NCI-H748 (cell line): ENCODE measurements at regions not wholly inside any gene's neighbourhood (a gene's known extent, or its start where the extent isn't known, plus 50 kb on each side); places are given as distances from the start of the nearest gene placed in this dataset.

Source experiments
- DNase-seq: peaks from one replicate; lab custom pipeline; 2025; ENCODE audit not compliant: unreplicated experiment; lab: John Stamatoyannopoulos, UW

- DNase-seq, result no peak
Measured at GRCh38 chr14:101040538-101041442, 137.3 kb upstream of the RTL1 start.

- no peak for DNase-seq
Measured at GRCh38 chr14:101043891-101044290, 140.4 kb upstream of the RTL1 start.

- DNase-seq, result no peak
Measured at GRCh38 chr14:101044741-101045140, 141.2 kb upstream of the RTL1 start.

GRCh38 chr14:101045511-101045910 is 142.0 kb upstream of the RTL1 start:
- DNase-seq, result no peak

GRCh38 chr14:101046071-101046470 is 142.5 kb upstream of the RTL1 start:
- no peak for DNase-seq

GRCh38 chr14:101047326-101047725 is 143.8 kb upstream of the RTL1 start:
- DNase-seq, result no peak

- DNase-seq, result no peak
Measured at GRCh38 chr14:101048766-101049165, 145.2 kb upstream of the RTL1 start.

- no peak for DNase-seq
Measured at GRCh38 chr14:101049511-101049910, 146.0 kb upstream of the RTL1 start.

GRCh38 chr14:101049942-101050341 is 146.4 kb upstream of the RTL1 start:
- DNase-seq, result no peak

- DNase-seq, result no peak
Measured at GRCh38 chr14:101050901-101051490, 147.5 kb upstream of the RTL1 start.

GRCh38 chr14:101054671-101055070 is 151.1 kb upstream of the RTL1 start:
- no peak for DNase-seq

- DNase-seq, result no peak
Measured at GRCh38 chr14:101055106-101055662, 151.7 kb upstream of the RTL1 start.

GRCh38 chr14:101055776-101056374 is 152.4 kb upstream of the RTL1 start:
- DNase-seq, result no peak

- no peak for DNase-seq
Measured at GRCh38 chr14:101056446-101056845, 152.9 kb upstream of the RTL1 start.

- DNase-seq, result no peak
Measured at GRCh38 chr14:101057394-101057793, 153.9 kb upstream of the RTL1 start.

GRCh38 chr14:101058571-101058970 is 155.0 kb upstream of the RTL1 start:
- no peak for DNase-seq

GRCh38 chr14:101060171-101060601 is 156.7 kb upstream of the RTL1 start:
- no peak for DNase-seq

- DNase-seq, result no peak
Measured at GRCh38 chr14:101061411-101062064, 158.0 kb upstream of the RTL1 start.

- no peak for DNase-seq
Measured at GRCh38 chr14:101062065-101062450, 158.5 kb upstream of the RTL1 start.

- DNase-seq, result no peak
Measured at GRCh38 chr14:101062601-101063000, 159.1 kb upstream of the RTL1 start.

GRCh38 chr14:101063121-101063520 is 159.6 kb upstream of the RTL1 start:
- no peak for DNase-seq
